ENCODE measurements at regions not wholly inside any gene's neighbourhood (a gene's known extent, or its start where the extent isn't known, plus 50 kb on each side); places are given as distances from the start of the nearest gene placed in this dataset.

DNA sequence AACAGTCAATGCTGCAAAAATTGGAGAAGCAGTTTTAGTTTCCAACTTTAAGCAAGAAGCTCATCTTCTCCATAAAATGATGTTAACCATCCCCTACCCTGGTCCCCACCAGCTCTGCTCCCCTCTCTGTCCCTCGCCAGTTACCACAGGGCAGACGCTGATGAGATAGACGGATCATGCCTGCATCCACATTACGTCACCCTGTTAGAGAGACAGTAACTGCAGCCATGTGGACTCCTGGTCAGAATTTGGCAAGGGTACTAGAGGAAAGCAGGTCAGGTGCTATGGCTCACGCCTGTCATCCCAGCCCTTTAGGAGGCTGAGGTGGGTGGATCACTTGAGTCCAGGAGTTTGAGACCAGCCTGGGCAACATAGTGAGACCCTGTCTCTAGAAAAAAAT is 81.9 kb upstream of the FZD8 start:
- Histone ChIP-seq H3K27me3 (no peaks in the 10 kb centered on the region), H3K36me3 (no peaks in the 10 kb centered on the region), H3K9me3 (no peaks in the 10 kb centered on the region), H3K27ac (no peak overlapping the region), H3K4me3 (no peak overlapping the region), H3K4me1 (peaks cover 0 to 27% (median 24%) of the 10 kb centered on the region in 4 donors)
- 91 to 93% methylated on average over 5 of the region's 5 CpGs for WGBS, 2 donors
- DNase-seq = no peak
- intact Hi-C loops (cut with DNase I) = no loop called here
- TF ChIP-seq EP300 (IDR thresholded peaks at IDR 0.05) = no peak
- TF ChIP-seq, protein P1, sequence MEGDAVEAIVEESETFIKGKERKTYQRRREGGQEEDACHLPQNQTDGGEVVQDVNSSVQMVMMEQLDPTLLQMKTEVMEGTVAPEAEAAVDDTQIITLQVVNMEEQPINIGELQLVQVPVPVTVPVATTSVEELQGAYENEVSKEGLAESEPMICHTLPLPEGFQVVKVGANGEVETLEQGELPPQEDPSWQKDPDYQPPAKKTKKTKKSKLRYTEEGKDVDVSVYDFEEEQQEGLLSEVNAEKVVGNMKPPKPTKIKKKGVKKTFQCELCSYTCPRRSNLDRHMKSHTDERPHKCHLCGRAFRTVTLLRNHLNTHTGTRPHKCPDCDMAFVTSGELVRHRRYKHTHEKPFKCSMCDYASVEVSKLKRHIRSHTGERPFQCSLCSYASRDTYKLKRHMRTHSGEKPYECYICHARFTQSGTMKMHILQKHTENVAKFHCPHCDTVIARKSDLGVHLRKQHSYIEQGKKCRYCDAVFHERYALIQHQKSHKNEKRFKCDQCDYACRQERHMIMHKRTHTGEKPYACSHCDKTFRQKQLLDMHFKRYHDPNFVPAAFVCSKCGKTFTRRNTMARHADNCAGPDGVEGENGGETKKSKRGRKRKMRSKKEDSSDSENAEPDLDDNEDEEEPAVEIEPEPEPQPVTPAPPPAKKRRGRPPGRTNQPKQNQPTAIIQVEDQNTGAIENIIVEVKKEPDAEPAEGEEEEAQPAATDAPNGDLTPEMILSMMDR (IDR thresholded peaks at IDR 0.05) = no peak
- no peak for TF ChIP-seq POLR2AphosphoS5 (IDR thresholded peaks at IDR 0.05)
- no peak for TF ChIP-seq POLR2A (IDR thresholded peaks at IDR 0.05)

DNA sequence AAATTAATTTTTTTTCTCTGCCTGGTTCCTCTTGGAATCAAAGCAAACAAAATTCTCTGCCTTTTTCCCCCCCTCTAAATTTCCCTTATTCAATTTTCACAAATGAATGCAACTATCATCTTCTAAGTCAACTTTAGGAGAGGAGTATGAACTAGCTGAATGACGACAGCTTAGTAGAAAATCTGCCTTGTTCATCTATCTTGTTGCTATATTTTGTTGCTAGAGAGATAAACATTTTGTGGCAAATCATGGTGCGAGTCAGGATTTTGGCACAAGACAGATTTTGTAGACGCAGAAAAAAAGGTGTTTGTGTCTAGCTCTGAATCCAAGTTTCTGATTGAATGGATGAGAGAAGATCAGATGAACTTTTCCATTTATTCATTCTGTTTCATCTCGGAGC is 81.0 kb upstream of the FZD8 start:
- no peak overlapping the region for H3K27ac ChIP-seq
- no peaks in the 10 kb centered on the region for H3K27me3 ChIP-seq
- WGBS, 2 donors = 87 to 88% methylated on average over 4 of the region's 4 CpGs
- peaks cover 0 to 20% (median 20%) of the 10 kb centered on the region in 4 donors for H3K4me1 ChIP-seq
- intact Hi-C loops (cut with DNase I) = no loop called here
- TF ChIP-seq POLR2AphosphoS5 (IDR thresholded peaks at IDR 0.05) = no peak
- no peak for TF ChIP-seq POLR2A (IDR thresholded peaks at IDR 0.05)
- TF ChIP-seq, protein P1 (IDR thresholded peaks at IDR 0.05) = no peak
- no peak for TF ChIP-seq EP300 (IDR thresholded peaks at IDR 0.05)
- no peak overlapping the region for H3K4me3 ChIP-seq
- H3K9me3 ChIP-seq = no peaks in the 10 kb centered on the region
- no peaks in the 10 kb centered on the region for H3K36me3 ChIP-seq
- no peak for DNase-seq

DNA sequence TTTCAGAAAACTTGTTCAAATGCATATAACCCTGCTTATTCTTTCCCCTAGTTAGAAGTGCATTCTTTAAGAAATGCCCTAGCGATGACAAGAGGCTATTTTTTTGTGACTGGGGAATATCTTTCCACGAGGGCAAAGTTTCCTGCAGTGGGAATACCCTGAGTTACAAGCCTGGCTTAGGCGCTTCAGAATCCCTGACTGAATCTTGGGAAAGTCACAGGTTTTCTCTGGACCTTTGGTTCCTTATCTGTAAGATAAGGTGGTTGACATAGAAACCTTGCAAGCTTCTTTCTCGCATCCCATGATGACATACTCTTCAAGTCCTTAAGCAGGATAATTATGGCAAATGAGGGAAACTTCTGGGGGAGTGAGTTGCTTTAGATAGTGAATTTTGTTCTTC is 80.5 kb upstream of the FZD8 start:
- Histone ChIP-seq H3K4me1 (peaks cover 0 to 16% (median 16%) of the 10 kb centered on the region in 4 donors), H3K36me3 (no peaks in the 10 kb centered on the region), H3K9me3 (no peaks in the 10 kb centered on the region), H3K4me3 (no peak overlapping the region), H3K27ac (no peak overlapping the region), H3K27me3 (no peaks in the 10 kb centered on the region)
- no peak for DNase-seq
- intact Hi-C loops (cut with DNase I) = no loop called here
- no peak for TF ChIP-seq POLR2AphosphoS5 (IDR thresholded peaks at IDR 0.05)
- no peak for TF ChIP-seq EP300 (IDR thresholded peaks at IDR 0.05)
- no peak for TF ChIP-seq POLR2A (IDR thresholded peaks at IDR 0.05)
- TF ChIP-seq, protein P1 (IDR thresholded peaks at IDR 0.05) = no peak
- WGBS, 2 donors = 83 to 84% methylated on average over 4 of the region's 4 CpGs

GRCh38 chr10:35722226-35722625 is 80.1 kb upstream of the FZD8 start:
- no peak for DNase-seq
- Histone ChIP-seq H3K27ac (no peak overlapping the region), H3K4me1 (peaks cover 0 to 12% (median 11%) of the 10 kb centered on the region in 4 donors), H3K27me3 (no peaks in the 10 kb centered on the region), H3K4me3 (no peak overlapping the region), H3K36me3 (no peaks in the 10 kb centered on the region), H3K9me3 (no peaks in the 10 kb centered on the region)
- TF ChIP-seq POLR2A (IDR thresholded peaks at IDR 0.05) = no peak
- TF ChIP-seq, protein P1 (IDR thresholded peaks at IDR 0.05) = no peak
- 93 to 96% methylated on average over 5 of the region's 5 CpGs for WGBS, 2 donors
- intact Hi-C loops (cut with DNase I) = no loop called here

- Histone ChIP-seq H3K27ac (no peak overlapping the region), H3K4me3 (no peak overlapping the region), H3K9me3 (no peaks in the 10 kb centered on the region), H3K4me1 (no peaks in the 10 kb centered on the region), H3K36me3 (no peaks in the 10 kb centered on the region), H3K27me3 (no peaks in the 10 kb centered on the region)
- no peak for DNase-seq
- intact Hi-C loops (cut with DNase I) = no loop called here
- 92 to 96% methylated on average over 2 of the region's 2 CpGs for WGBS, 2 donors
- TF ChIP-seq POLR2AphosphoS5 (IDR thresholded peaks at IDR 0.05) = no peak
- no peak for TF ChIP-seq EP300 (IDR thresholded peaks at IDR 0.05)
- no peak for TF ChIP-seq POLR2A (IDR thresholded peaks at IDR 0.05)
- TF ChIP-seq, protein P1 (IDR thresholded peaks at IDR 0.05) = no peak
These were observed 78.3 kb upstream of the FZD8 start for GRCh38 chr10:35720366-35720765.
